ENCODE measurements at regions not wholly inside any gene's neighbourhood (a gene's known extent, or its start where the extent isn't known, plus 50 kb on each side); places are given as distances from the start of the nearest gene placed in this dataset.

- TF ChIP-seq ZBTB40 (IDR thresholded peaks at IDR 0.05; ENCODE audit: borderline replicate concordance) (no peak), CHD1 (IDR thresholded peaks at IDR 0.05; ENCODE audit: low read depth, low read length) (no peak), CUX1 (IDR thresholded peaks at IDR 0.05; ENCODE audit: insufficient replicate concordance, low read depth, low read length) (no peak), STAT1 (conservative IDR thresholded peaks at IDR 0.05) (no peak), PML (IDR thresholded peaks at IDR 0.05; ENCODE audit: low read length) (no peak)
Observed at GRCh38 chrX:41022566-41022965, 62.7 kb upstream of the USP9X start (continued).
